ENCODE measurements at regions not wholly inside any gene's neighbourhood (a gene's known extent, or its start where the extent isn't known, plus 50 kb on each side); places are given as distances from the start of the nearest gene placed in this dataset.

DNA sequence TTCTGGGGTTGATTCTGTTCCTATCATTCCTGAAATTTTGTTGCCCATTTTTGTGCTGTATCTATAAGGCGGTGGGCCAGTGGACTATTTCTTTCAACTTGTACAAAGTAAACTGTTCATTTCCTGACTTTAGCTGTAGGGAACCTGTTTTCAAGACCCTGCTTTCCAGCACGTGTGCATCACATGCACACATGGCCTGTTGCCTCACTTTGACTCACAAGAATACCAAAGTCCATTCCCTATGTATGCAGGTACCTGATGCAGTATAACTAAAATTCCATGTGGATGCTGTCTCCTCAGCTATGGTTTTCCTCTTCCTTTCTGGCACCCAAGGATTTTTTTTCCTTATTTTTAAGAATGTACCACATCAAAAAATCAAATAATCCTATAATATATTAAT lies 284.1 kb upstream of the MANEA start (continued):
- TF ChIP-seq, protein P1, sequence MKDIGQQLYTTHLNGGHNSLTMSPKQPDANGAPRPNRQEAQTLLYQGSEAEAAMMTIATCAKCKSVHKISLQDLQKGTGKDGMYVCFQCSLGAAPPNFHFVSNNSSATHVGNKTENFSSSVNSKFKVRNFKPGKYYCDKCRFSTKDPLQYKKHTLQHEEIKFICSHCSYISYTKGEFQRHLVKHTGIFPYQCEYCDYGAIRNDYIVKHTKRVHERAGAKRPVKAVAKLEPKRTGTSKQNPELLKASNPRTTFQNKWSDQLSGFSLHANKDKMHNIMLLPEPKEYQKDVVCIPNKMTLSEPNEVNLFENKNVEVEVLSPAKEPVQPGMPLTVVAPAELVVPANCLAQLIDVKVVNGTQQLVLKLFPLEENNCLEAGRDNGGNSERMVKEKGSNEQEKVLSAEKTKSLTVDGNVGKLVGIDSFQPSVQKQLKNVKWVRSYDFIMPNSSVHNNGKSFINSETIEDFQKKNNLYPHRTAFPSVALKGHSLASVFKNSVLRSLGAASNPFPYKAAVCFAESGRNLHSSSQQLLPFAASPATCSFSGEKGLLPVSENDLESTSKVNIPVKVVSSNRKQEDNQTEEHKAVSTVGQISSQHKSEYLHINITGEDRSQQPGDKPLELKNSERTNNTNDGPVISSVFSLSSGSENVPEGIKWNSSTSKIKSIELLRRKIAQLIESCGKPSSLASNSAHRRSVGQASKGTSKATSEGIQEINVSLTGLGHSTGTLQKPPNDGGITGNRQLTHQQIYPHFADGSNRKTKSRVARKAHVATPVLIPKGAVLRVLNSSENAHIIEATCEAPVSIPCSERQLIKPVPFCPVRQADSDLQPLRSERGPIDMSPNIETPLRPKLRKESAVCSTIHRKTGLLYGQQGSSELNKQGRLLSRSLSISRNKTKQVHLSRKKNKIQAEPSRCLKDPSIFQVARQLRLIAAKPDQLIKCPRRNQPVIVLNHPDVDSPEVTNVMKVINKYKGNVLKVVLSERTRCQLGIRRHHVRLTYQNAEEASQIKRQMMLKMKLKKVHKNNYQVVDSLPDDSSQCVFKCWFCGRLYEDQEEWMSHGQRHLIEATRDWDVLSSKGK (CRISPR knock-in tag; IDR thresholded peaks at IDR 0.05): no peak
- TF ChIP-seq, protein P2, sequence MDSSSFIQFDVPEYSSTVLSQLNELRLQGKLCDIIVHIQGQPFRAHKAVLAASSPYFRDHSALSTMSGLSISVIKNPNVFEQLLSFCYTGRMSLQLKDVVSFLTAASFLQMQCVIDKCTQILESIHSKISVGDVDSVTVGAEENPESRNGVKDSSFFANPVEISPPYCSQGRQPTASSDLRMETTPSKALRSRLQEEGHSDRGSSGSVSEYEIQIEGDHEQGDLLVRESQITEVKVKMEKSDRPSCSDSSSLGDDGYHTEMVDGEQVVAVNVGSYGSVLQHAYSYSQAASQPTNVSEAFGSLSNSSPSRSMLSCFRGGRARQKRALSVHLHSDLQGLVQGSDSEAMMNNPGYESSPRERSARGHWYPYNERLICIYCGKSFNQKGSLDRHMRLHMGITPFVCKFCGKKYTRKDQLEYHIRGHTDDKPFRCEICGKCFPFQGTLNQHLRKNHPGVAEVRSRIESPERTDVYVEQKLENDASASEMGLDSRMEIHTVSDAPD (CRISPR knock-in tag; IDR thresholded peaks at IDR 0.05): no peak
- TF ChIP-seq HDAC3 (IDR thresholded peaks at IDR 0.05; ENCODE audit: borderline replicate concordance, partially characterized antibody): no peak
- TF ChIP-seq, protein P3, sequence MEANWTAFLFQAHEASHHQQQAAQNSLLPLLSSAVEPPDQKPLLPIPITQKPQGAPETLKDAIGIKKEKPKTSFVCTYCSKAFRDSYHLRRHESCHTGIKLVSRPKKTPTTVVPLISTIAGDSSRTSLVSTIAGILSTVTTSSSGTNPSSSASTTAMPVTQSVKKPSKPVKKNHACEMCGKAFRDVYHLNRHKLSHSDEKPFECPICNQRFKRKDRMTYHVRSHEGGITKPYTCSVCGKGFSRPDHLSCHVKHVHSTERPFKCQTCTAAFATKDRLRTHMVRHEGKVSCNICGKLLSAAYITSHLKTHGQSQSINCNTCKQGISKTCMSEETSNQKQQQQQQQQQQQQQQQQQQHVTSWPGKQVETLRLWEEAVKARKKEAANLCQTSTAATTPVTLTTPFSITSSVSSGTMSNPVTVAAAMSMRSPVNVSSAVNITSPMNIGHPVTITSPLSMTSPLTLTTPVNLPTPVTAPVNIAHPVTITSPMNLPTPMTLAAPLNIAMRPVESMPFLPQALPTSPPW (CRISPR knock-in tag; IDR thresholded peaks at IDR 0.05): no peak
